ENCODE measurements at regions not wholly inside any gene's neighbourhood (a gene's known extent, or its start where the extent isn't known, plus 50 kb on each side); places are given as distances from the start of the nearest gene placed in this dataset.
A peak's percentile ranks its signal among the peaks of the same experiment; 100 is the strongest.

GRCh38 chr14:106556665-106557289, 1030.4 kb downstream of the TMEM121 start:
- Mint-ChIP-seq H3K27me3 (peaks cover 8% of the 10 kb centered on the region), H3K4me3 (no peak overlapping the region)

GRCh38 chr14:106562451-106562850, 1036.1 kb downstream of the TMEM121 start:
- H3K9me3 Mint-ChIP-seq, result no peaks in the 10 kb centered on the region
- POLR2A ChIA-PET, result no interaction called here
- no peaks in the 10 kb centered on the region for H3K36me3 Mint-ChIP-seq (ENCODE audit: low read depth)
- CTCF ChIA-PET, result interaction anchor here (1.4 kb wide), 1 partner anchor 126 kb away, joined by 3 read pairs; no protein-coding TSS in a partner anchor
- peaks cover 18% of the 10 kb centered on the region for H3K27me3 Mint-ChIP-seq
- TF ChIP-seq, protein P1, sequence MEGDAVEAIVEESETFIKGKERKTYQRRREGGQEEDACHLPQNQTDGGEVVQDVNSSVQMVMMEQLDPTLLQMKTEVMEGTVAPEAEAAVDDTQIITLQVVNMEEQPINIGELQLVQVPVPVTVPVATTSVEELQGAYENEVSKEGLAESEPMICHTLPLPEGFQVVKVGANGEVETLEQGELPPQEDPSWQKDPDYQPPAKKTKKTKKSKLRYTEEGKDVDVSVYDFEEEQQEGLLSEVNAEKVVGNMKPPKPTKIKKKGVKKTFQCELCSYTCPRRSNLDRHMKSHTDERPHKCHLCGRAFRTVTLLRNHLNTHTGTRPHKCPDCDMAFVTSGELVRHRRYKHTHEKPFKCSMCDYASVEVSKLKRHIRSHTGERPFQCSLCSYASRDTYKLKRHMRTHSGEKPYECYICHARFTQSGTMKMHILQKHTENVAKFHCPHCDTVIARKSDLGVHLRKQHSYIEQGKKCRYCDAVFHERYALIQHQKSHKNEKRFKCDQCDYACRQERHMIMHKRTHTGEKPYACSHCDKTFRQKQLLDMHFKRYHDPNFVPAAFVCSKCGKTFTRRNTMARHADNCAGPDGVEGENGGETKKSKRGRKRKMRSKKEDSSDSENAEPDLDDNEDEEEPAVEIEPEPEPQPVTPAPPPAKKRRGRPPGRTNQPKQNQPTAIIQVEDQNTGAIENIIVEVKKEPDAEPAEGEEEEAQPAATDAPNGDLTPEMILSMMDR (IDR thresholded peaks at IDR 0.05), result no peak
- H3K27ac Mint-ChIP-seq, result no peak overlapping the region
- ATAC-seq (ENCODE audit: low read depth), result no peak
- H3K4me3 Mint-ChIP-seq, result no peak overlapping the region
- DNase-seq, result no peak
- intact Hi-C loops (cut with micrococcal nuclease), result no loop called here
- H3K4me1 Mint-ChIP-seq, result peaks cover 3% of the 10 kb centered on the region

More at GRCh38 chr14:106556665-106557289, 1030.4 kb downstream of the TMEM121 start:
- intact Hi-C loops (cut with micrococcal nuclease), result loop anchor here (1.0 to 2.0 kb wide), 2 partner anchors 17 to 30 kb away; no protein-coding TSS in a partner anchor
- Mint-ChIP-seq H3K4me1 (peaks cover 6% of the 10 kb centered on the region), H3K9me3 (no peaks in the 10 kb centered on the region), H3K27ac (no peak overlapping the region), H3K36me3 (ENCODE audit: low read depth) (no peaks in the 10 kb centered on the region)
- ChIA-PET CTCF (interaction anchor here (0.9 to 3.6 kb wide), 9 partner anchors 9 to 120 kb away, joined by 3 to 33 read pairs (median 4); no protein-coding TSS in a partner anchor), POLR2A (interaction anchor here (0.6 to 1.5 kb wide), 3 partner anchors 693 to 1301 kb away, joined by 5 to 9 read pairs (median 5); no protein-coding TSS in a partner anchor)
- DNase-seq (peak; percentile 76), ATAC-seq (ENCODE audit: low read depth) (peak; percentile 68)
- TF ChIP-seq, protein P1 (IDR thresholded peaks at IDR 0.05), result peak; percentile 69

- intact Hi-C loops (cut with micrococcal nuclease), result loop anchor here (1.0 kb wide), 1 partner anchor 25 kb away; no protein-coding TSS in a partner anchor
- Mint-ChIP-seq H3K4me1 (peaks cover 3% of the 10 kb centered on the region), H3K36me3 (ENCODE audit: low read depth) (no peaks in the 10 kb centered on the region), H3K27ac (peak overlapping the region; percentile 30), H3K4me3 (no peak overlapping the region), H3K9me3 (no peaks in the 10 kb centered on the region), H3K27me3 (peaks cover 14% of the 10 kb centered on the region)
- ChIA-PET POLR2A (interaction anchor here (0.9 kb wide), 1 partner anchor 26 kb away, joined by 3 read pairs; no protein-coding TSS in a partner anchor), CTCF (interaction anchor here (0.6 to 2.8 kb wide), 21 partner anchors 9 to 140 kb away, joined by 3 to 16 read pairs (median 5); no protein-coding TSS in a partner anchor)
- DNase-seq, result peak; percentile 56
- TF ChIP-seq, protein P1 (IDR thresholded peaks at IDR 0.05), result peak; percentile 26
- peak; percentile 88 for ATAC-seq (ENCODE audit: low read depth)
Measured at GRCh38 chr14:106564058-106564643, 1037.8 kb downstream of the TMEM121 start.

DNA sequence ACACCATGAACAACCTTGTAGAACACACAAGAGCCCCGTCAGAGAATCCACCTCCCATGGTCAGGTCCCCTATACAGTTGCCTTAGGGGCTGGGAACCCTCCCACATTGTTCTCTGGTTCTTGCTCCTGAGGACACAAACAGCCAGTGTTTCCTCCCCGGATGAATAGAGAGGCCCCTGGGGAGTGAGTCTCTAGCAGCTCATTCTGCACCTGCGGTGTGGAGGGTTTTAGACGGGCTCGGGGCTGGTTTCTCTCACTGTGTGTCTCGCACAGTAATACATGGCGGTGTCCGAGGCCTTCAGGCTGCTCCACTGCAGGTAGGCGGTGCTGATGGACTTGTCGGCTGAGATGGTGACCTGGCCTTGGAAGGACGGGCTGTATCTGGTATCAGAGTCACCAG, 1052.1 kb downstream of the TMEM121 start:
- POLR2A ChIA-PET, result interaction anchor here (1.0 to 1.1 kb wide), 2 partner anchors 39 to 717 kb away, joined by 3 to 6 read pairs; no protein-coding TSS in a partner anchor
- CTCF ChIA-PET, result interaction anchor here (0.7 to 1.4 kb wide), 2 partner anchors 14 kb away, joined by 3 to 4 read pairs; no protein-coding TSS in a partner anchor
- Mint-ChIP-seq H3K27me3 (peaks cover 6% of the 10 kb centered on the region), H3K27ac (no peak overlapping the region), H3K4me1 (peaks cover 26% of the 10 kb centered on the region), H3K4me3 (peak overlapping the region; percentile 57), H3K36me3 (ENCODE audit: low read depth) (no peaks in the 10 kb centered on the region), H3K9me3 (no peaks in the 10 kb centered on the region)
- TF ChIP-seq, protein P1 (IDR thresholded peaks at IDR 0.05), result no peak
- intact Hi-C loops (cut with micrococcal nuclease), result no loop called here
- DNase-seq (peak; percentile 33), ATAC-seq (ENCODE audit: low read depth) (peak; percentile 92)

DNA sequence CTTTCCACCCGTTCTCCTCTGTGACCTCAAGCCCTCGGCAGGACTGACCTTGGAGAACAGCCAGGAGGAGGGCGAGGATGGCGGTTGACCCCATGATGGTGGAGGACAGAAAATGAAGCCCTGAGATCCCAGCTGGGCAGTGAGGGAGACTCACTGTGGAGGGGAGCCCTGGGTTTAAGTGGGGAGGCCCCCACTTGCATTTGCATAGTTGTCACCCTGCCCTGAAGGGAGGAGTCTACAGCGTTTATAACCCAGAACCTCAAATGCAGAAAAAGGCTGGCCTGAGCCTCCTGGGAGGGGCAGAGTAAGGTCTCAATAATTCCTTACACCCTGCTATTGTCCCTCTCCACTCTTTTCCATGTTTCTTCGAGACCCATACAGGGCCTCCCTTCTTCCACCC, 1052.7 kb downstream of the TMEM121 start:
- peak overlapping the region; percentile 57 for H3K4me3 Mint-ChIP-seq
- no peaks in the 10 kb centered on the region for H3K9me3 Mint-ChIP-seq
- H3K4me1 Mint-ChIP-seq, result peaks cover 27% of the 10 kb centered on the region
- ATAC-seq (ENCODE audit: low read depth) (peak; percentile 49), DNase-seq (no peak)
- intact Hi-C loops (cut with micrococcal nuclease), result no loop called here
- ChIA-PET CTCF (interaction anchor here (1.4 kb wide), 1 partner anchor 15 kb away, joined by 4 read pairs; no protein-coding TSS in a partner anchor), POLR2A (interaction anchor here (1.0 to 1.1 kb wide), 2 partner anchors 39 to 717 kb away, joined by 3 to 6 read pairs; no protein-coding TSS in a partner anchor)
- H3K36me3 Mint-ChIP-seq (ENCODE audit: low read depth), result no peaks in the 10 kb centered on the region
- H3K27me3 Mint-ChIP-seq, result peaks cover 4% of the 10 kb centered on the region
- H3K27ac Mint-ChIP-seq, result no peak overlapping the region
- TF ChIP-seq, protein P1 (IDR thresholded peaks at IDR 0.05), result no peak
